GM12865 (cell line): ENCODE measurements at regions not wholly inside any gene's neighbourhood (a gene's known extent, or its start where the extent isn't known, plus 50 kb on each side); places are given as distances from the start of the nearest gene placed in this dataset.

Experiments
- DNase-seq: peaks from one replicate; pipeline ENCODE4 v3.0.0; 2010; ENCODE audit warnings: low read depth
- H3K4me3 ChIP-seq: 2 replicates; pipeline ENCODE4 v1.5.1; 2011; ENCODE audit warnings: mild to moderate bottlenecking, low read depth, low read length, control low read depth
- CTCF ChIP-seq: IDR thresholded peaks from 2 replicates; pipeline ENCODE4 v1.5.1; 2011; ENCODE audit warnings: low read length, control low read depth, low read depth, inconsistent platforms; ENCODE audit not compliant: insufficient read depth; ENCODE audit errors: missing control alignments

DNA sequence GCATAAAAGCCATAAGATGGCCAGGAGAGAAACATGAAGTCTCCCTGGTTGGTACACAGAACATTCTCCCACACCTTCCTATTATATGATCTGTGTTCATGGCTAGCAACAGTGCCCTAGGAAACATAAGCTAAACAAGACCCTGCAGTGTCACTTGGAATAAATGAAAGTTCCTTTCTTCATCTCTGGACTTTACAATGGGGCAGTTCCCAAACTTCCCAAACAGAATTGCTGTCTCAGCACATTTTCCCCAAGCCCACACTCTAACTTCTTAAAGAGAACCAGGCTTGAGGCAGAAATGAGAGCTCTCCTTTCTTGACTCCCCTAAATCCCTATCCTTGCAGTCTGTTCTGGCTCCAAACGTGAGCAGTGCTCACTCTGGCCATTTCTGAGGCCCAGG is 173.2 kb upstream of the CREB1 start:
- TF ChIP-seq CTCF = no peak
- DNase-seq = no peak
- no peak overlapping the region for H3K4me3 ChIP-seq

- H3K4me3 ChIP-seq = no peak overlapping the region
- no peak for DNase-seq
- TF ChIP-seq CTCF = no peak
Measured at GRCh38 chr2:207357216-207357615, 172.5 kb upstream of the CREB1 start.

DNA sequence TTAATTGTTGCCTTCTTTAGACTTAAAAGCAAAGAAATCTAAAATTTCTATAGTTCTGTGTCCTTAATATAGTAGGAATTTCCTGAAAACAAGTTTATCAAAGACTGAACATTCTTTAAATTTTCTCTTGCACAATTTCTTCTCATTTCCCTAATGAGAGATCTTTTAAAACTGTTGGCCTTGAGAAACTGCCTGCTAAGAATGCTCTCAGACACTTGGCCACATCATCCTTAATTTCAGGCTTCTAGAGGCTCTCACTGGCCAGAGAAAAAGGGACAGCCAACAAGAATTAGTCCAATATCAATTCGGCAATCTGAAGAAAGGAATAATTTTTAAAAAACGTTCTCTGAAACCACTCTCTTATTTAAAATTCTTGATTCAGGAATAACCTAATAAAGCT is 167.0 kb upstream of the CREB1 start:
- DNase-seq = no peak
- TF ChIP-seq CTCF = no peak
- H3K4me3 ChIP-seq = no peak overlapping the region

DNA sequence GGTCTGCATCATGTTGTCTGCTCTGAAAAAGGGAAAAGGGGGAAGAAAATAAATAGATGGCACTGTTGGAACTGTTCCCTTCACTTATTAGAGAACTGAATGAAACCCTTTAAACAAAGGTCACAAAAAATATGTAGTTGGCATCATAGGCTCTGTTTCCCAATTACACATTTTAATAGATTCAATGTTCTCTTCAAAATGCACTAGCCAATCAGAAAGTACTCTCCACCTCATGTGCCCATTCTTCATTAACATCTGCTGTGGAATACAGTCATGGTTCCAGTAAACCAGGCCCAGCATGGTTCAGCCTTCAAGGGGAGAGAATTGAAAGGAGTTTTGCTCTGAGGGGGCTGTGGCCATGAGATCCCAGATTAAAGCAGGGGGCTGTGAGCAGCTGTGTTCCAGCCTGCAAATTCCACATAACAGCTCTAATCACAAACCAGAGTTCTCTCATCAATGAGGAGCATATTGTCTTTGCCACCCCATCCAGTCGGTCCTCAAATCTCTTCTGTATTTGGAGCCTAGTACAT is 165.9 kb upstream of the CREB1 start:
- H3K4me3 ChIP-seq = no peak overlapping the region
- no peak for TF ChIP-seq CTCF
- no peak for DNase-seq

DNA sequence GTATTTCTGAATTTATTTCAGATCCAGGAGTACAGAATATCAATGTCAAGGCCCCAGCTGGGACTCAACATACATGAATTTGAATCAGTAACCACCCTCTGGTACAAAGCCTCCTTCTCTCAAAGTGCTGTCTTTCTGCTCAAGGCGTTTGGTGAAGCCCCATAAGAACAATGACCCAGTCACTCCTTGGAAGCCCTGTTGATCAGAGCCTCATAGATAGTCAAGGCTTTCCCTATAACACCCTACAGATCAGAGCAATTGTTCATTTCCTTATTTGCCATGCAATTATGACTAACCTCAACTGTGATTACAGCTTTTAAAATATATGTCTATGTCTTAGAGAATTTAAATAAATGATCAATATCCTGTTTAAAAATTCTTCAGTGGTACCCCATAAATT is 159.1 kb upstream of the CREB1 start:
- no peak for DNase-seq
- TF ChIP-seq CTCF = no peak
- no peak overlapping the region for H3K4me3 ChIP-seq

- no peak for DNase-seq
- no peak for TF ChIP-seq CTCF
Measured at GRCh38 chr2:207371877-207372276, 157.9 kb upstream of the CREB1 start.

DNA sequence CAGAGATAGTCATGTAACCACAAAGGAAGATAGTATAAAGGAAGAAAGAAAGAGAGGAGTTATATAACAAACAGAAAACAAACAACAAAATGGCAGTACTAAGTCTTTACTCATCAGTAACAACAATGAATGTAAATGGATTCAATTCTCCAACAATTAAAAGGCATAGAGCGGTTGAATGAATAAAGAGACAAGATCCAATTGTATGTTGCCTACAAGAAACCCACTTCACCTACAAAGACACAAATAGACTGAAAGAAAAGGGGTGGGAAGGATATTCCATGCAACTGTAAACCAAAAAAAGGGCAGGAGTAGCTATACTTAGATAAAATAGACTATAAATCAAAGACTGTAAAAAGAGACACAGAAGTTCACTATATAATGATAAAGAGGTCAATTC is 157.3 kb upstream of the CREB1 start:
- no peak overlapping the region for H3K4me3 ChIP-seq
- DNase-seq = no peak
- no peak for TF ChIP-seq CTCF

More at GRCh38 chr2:207371877-207372276, 157.9 kb upstream of the CREB1 start:
- no peak overlapping the region for H3K4me3 ChIP-seq
